ENCODE measurements at regions not wholly inside any gene's neighbourhood (a gene's known extent, or its start where the extent isn't known, plus 50 kb on each side); places are given as distances from the start of the nearest gene placed in this dataset.
"Not testable (repeated sequence)": the region's sequence is repeated elsewhere in the genome, so short reads cannot be mapped to it uniquely, and the experiment has no call there.

DNA sequence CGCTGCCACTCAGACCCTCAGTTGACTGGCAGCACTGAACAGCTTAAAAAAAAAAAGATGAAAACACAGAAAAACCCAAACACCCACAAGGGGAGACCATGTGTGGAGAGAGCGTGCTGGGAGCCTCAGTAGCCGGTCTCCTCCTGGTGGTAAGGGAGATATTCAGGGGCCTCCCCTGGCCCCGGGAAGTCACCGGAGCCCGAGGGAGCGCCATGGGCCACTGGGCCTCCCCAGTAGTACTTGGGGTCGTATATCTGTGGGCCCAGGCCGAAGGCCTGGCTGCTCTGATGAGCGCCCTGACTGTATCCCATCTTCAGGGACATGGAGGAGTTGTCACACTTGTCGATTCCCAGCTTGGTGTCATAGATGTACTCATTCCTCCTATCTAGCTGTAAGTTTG lies 145.7 kb upstream of the TEKT4 start:
- Histone ChIP-seq H3K4me1 (no peaks in the 10 kb centered on the region), H3K27me3 (ENCODE audit: control insufficient read depth, insufficient read depth, low read length) (no peaks in the 10 kb centered on the region), H3K36me3 (ENCODE audit: control insufficient read depth, insufficient read depth, low read length) (no peaks in the 10 kb centered on the region), H3K4me2 (ENCODE audit: low read length) (no peak overlapping the region), H3K27ac (no peak overlapping the region), H3K4me3 (ENCODE audit: low read depth, low read length) (no peak overlapping the region), H3K9me3 (ENCODE audit: control insufficient read depth, low read length) (no peaks in the 10 kb centered on the region), H3K9ac (no peak overlapping the region), H3K79me2 (no peaks in the 10 kb centered on the region), H2AFZ (no peak overlapping the region)
- TF ChIP-seq, protein P1, sequence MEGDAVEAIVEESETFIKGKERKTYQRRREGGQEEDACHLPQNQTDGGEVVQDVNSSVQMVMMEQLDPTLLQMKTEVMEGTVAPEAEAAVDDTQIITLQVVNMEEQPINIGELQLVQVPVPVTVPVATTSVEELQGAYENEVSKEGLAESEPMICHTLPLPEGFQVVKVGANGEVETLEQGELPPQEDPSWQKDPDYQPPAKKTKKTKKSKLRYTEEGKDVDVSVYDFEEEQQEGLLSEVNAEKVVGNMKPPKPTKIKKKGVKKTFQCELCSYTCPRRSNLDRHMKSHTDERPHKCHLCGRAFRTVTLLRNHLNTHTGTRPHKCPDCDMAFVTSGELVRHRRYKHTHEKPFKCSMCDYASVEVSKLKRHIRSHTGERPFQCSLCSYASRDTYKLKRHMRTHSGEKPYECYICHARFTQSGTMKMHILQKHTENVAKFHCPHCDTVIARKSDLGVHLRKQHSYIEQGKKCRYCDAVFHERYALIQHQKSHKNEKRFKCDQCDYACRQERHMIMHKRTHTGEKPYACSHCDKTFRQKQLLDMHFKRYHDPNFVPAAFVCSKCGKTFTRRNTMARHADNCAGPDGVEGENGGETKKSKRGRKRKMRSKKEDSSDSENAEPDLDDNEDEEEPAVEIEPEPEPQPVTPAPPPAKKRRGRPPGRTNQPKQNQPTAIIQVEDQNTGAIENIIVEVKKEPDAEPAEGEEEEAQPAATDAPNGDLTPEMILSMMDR (IDR thresholded peaks at IDR 0.05): no peak

GRCh38 chr2:94735536-94735935 lies 135.7 kb upstream of the TEKT4 start:
- H2AFZ ChIP-seq; H3K79me2 ChIP-seq; H3K4me3 ChIP-seq (ENCODE audit: low read depth, low read length); H3K4me1 ChIP-seq; H3K27me3 ChIP-seq (ENCODE audit: control insufficient read depth, insufficient read depth, low read length); H3K9me3 ChIP-seq (ENCODE audit: control insufficient read depth, low read length); H3K4me2 ChIP-seq (ENCODE audit: low read length); H3K36me3 ChIP-seq (ENCODE audit: control insufficient read depth, insufficient read depth, low read length); H3K27ac ChIP-seq; H3K9ac ChIP-seq: not testable (repeated sequence)

DNA sequence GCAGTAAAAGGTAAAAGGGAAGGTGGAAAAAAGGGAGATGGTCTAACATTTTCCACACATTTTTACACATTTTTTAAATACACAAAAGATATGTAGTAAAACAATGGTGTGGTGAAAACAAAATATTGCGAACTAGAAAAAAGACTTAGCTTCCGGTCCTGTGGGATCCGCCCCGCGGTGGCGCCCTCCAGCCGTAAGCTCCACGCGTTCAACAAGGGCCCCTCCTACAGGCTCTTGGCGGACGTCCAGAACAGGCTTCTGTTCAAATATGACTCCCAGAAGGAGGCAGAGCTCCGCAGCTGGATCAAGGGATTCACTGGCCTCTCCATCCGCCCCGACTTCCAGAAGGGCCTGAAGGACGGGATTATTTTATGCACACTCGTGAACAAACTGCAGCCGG lies 134.1 kb upstream of the TEKT4 start:
- H3K36me3 ChIP-seq (ENCODE audit: control insufficient read depth, insufficient read depth, low read length); H3K27ac ChIP-seq; H3K79me2 ChIP-seq; H3K27me3 ChIP-seq (ENCODE audit: control insufficient read depth, insufficient read depth, low read length); H3K9ac ChIP-seq; H3K9me3 ChIP-seq (ENCODE audit: control insufficient read depth, low read length); H2AFZ ChIP-seq; H3K4me2 ChIP-seq (ENCODE audit: low read length); H3K4me3 ChIP-seq (ENCODE audit: low read depth, low read length); H3K4me1 ChIP-seq: not testable (repeated sequence)

GRCh38 chr2:94737736-94738342 lies 133.4 kb upstream of the TEKT4 start:
- not testable (repeated sequence) for H3K4me2 ChIP-seq (ENCODE audit: low read length); H3K4me1 ChIP-seq; H3K79me2 ChIP-seq; H3K27me3 ChIP-seq (ENCODE audit: control insufficient read depth, insufficient read depth, low read length); H3K36me3 ChIP-seq (ENCODE audit: control insufficient read depth, insufficient read depth, low read length); H2AFZ ChIP-seq; H3K9me3 ChIP-seq (ENCODE audit: control insufficient read depth, low read length); H3K4me3 ChIP-seq (ENCODE audit: low read depth, low read length); H3K27ac ChIP-seq; H3K9ac ChIP-seq

DNA sequence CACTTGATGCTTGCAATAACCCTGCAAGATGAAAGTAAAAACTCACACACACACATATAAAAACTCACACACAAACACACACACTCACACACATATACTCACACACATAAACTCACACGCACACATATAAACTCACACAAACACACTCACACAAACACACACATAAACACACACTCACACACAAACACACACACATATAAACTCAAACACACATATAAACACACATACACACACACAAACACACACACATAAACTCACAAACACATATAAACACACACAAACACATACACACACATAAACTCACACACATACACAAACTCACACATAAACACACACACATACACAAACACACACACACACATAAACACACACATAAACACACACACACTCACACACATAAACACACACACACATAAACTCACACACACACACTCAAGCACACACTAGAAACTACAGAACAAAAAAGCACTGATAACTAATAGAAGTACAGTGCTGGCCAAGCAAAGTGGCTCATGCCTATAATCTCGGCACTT lies 117.7 kb upstream of the TEKT4 start:
- Histone ChIP-seq H3K27me3 (ENCODE audit: control insufficient read depth, insufficient read depth, low read length) (no peaks in the 10 kb centered on the region), H3K4me2 (ENCODE audit: low read length) (no peak overlapping the region), H3K4me1 (no peaks in the 10 kb centered on the region), H3K4me3 (ENCODE audit: low read depth, low read length) (no peak overlapping the region), H3K9ac (no peak overlapping the region), H3K27ac (no peak overlapping the region), H3K79me2 (no peaks in the 10 kb centered on the region), H3K36me3 (ENCODE audit: control insufficient read depth, insufficient read depth, low read length) (no peaks in the 10 kb centered on the region), H2AFZ (no peak overlapping the region), H3K9me3 (ENCODE audit: control insufficient read depth, low read length) (no peaks in the 10 kb centered on the region)
- TF ChIP-seq, protein P1 (IDR thresholded peaks at IDR 0.05): no peak

- TF ChIP-seq, protein P1 (IDR thresholded peaks at IDR 0.05): no peak
- no peaks in the 10 kb centered on the region for H3K36me3 ChIP-seq (ENCODE audit: control insufficient read depth, insufficient read depth, low read length)
- H3K9me3 ChIP-seq (ENCODE audit: control insufficient read depth, low read length): no peaks in the 10 kb centered on the region
- no peaks in the 10 kb centered on the region for H3K27me3 ChIP-seq (ENCODE audit: control insufficient read depth, insufficient read depth, low read length)
- H3K4me2 ChIP-seq (ENCODE audit: low read length): no peak overlapping the region
- no peak overlapping the region for H3K4me3 ChIP-seq (ENCODE audit: low read depth, low read length)
- no peaks in the 10 kb centered on the region for H3K79me2 ChIP-seq
- no peak overlapping the region for H3K27ac ChIP-seq
- no peak overlapping the region for H3K9ac ChIP-seq
- no peak overlapping the region for H2AFZ ChIP-seq
- no peaks in the 10 kb centered on the region for H3K4me1 ChIP-seq
Measured at GRCh38 chr2:94758546-94758945, 112.7 kb upstream of the TEKT4 start.

Measured in parathyroid adenoma (tissue), 2 donors.